Astrocyte (in vitro differentiated cells and primary cell): ENCODE measurements at regions not wholly inside any gene's neighbourhood (a gene's known extent, or its start where the extent isn't known, plus 50 kb on each side); places are given as distances from the start of the nearest gene placed in this dataset.

ENCODE experiments used
- DNase-seq: peaks from one replicate; pipeline ENCODE4 v3.0.0-alpha.2; 2010; ENCODE audit warnings: low read depth
- FAIRE-seq: peaks from 2 replicates; lab custom pipeline; 2011; peaks lifted over from hg19 to GRCh38; lab: Jason Lieb, UNC
- H2AFZ ChIP-seq: 2 replicates; pipeline ENCODE4 v1.6.0; 2012; ENCODE audit warnings: low read depth, low read length, inconsistent platforms
- H3K27ac ChIP-seq: 2 replicates; pipeline ENCODE4 v1.5.1; 2011; ENCODE audit warnings: low read depth, low read length, inconsistent platforms
- H3K27me3 ChIP-seq: 2 replicates; pipeline ENCODE4 v1.6.0; 2011; ENCODE audit warnings: low read length, inconsistent platforms; ENCODE audit not compliant: insufficient read depth
- H3K36me3 ChIP-seq: 2 replicates; pipeline ENCODE4 v1.5.1; 2011; ENCODE audit warnings: low read length, inconsistent platforms; ENCODE audit not compliant: insufficient read depth
- H3K4me1 ChIP-seq: 2 replicates; pipeline ENCODE4 v1.5.1; 2011; ENCODE audit warnings: low read length, inconsistent platforms; ENCODE audit not compliant: insufficient read depth
- H3K4me2 ChIP-seq: 2 replicates; pipeline ENCODE4 v1.6.0; 2012; ENCODE audit warnings: low read length, inconsistent platforms
- H3K4me3 ChIP-seq: 2 replicates; pipeline ENCODE4 v1.5.1; 2011; ENCODE audit warnings: low read depth, mild to moderate bottlenecking, low read length, inconsistent platforms; ENCODE audit not compliant: insufficient read depth
- H3K79me2 ChIP-seq: 2 replicates; pipeline ENCODE4 v1.6.0; 2012; ENCODE audit warnings: mild to moderate bottlenecking, low read length, inconsistent platforms; ENCODE audit not compliant: insufficient read depth
- H3K9ac ChIP-seq: 2 replicates; pipeline ENCODE4 v1.6.0; 2012; ENCODE audit warnings: mild to moderate bottlenecking, low read length, inconsistent platforms
- H3K9me3 ChIP-seq: 2 replicates; pipeline ENCODE4 v1.5.1; 2012; ENCODE audit warnings: low read depth, mild to moderate bottlenecking, low read length, inconsistent platforms; ENCODE audit not compliant: insufficient read depth
- H4K20me1 ChIP-seq: 2 replicates; pipeline ENCODE4 v1.6.0; 2012; ENCODE audit warnings: low read length, inconsistent platforms; ENCODE audit not compliant: insufficient read depth
- H3K27ac Mint-ChIP-seq: one replicate; pipeline ENCODE4 v1.8.0; 2021; ENCODE audit warnings: mild to moderate bottlenecking, mixed read lengths; ENCODE audit not compliant: unreplicated experiment
- H3K27me3 Mint-ChIP-seq: one replicate; pipeline ENCODE4 v1.8.0; 2021; ENCODE audit warnings: low read depth, mixed read lengths; ENCODE audit not compliant: unreplicated experiment
- H3K36me3 Mint-ChIP-seq: one replicate; pipeline ENCODE4 v1.8.0; 2021; ENCODE audit warnings: low read depth, mixed read lengths; ENCODE audit not compliant: unreplicated experiment
- H3K4me1 Mint-ChIP-seq: one replicate; pipeline ENCODE4 v1.8.0; 2021; ENCODE audit warnings: low read depth, mixed read lengths; ENCODE audit not compliant: unreplicated experiment
- H3K4me3 Mint-ChIP-seq: one replicate; pipeline ENCODE4 v1.8.0; 2021; ENCODE audit warnings: mild to moderate bottlenecking, moderate library complexity, mixed read lengths; ENCODE audit not compliant: unreplicated experiment
- H3K9me3 Mint-ChIP-seq: one replicate; pipeline ENCODE4 v1.8.0; 2021; ENCODE audit warnings: mild to moderate bottlenecking, mixed read lengths; ENCODE audit not compliant: unreplicated experiment
- EZH2 ChIP-seq: IDR thresholded peaks from 2 replicates; pipeline ENCODE4 v1.6.1; 2012; ENCODE audit warnings: mild to moderate bottlenecking, low read length, inconsistent platforms; ENCODE audit not compliant: insufficient read depth
- TF ChIP-seq, protein P1 (sequence below): IDR thresholded peaks from 2 replicates; pipeline ENCODE4 v1.5.1; 2011; ENCODE audit warnings: low read depth, mild to moderate bottlenecking, inconsistent platforms, low read length, moderate library complexity; ENCODE audit not compliant: insufficient read depth

DNA sequence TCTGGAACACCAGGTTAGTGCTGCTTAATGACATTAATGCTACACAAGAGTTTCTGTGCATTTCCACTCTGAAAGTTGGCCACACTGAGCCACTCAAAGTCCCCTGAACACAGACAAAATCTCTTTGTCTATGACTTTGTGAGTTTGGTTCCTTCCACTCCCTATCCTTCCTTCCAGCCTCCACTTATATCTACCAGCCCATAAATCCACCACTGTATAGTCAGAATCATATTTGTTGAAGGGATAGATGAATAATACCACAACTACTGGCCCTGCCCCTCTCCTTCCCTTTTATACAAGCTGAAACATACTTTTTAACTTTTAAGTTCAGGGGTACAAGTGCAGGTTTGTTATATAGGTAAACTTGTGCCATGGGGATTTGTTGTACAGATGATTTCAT is 127.5 kb downstream of the ABHD5 start:
- Mint-ChIP-seq H3K27ac (no peak overlapping the region), H3K36me3 (no peaks in the 10 kb centered on the region), H3K4me3 (no peak overlapping the region), H3K4me1 (no peaks in the 10 kb centered on the region), H3K9me3 (peaks cover 3% of the 10 kb centered on the region), H3K27me3 (peaks cover 24% of the 10 kb centered on the region)
- Histone ChIP-seq H3K4me3 (no peak overlapping the region), H3K27ac (no peak overlapping the region), H2AFZ (no peak overlapping the region), H4K20me1 (no peaks in the 10 kb centered on the region), H3K4me2 (no peak overlapping the region), H3K27me3 (no peaks in the 10 kb centered on the region), H3K9ac (no peak overlapping the region), H3K36me3 (no peaks in the 10 kb centered on the region), H3K79me2 (no peaks in the 10 kb centered on the region), H3K4me1 (no peaks in the 10 kb centered on the region), H3K9me3 (no peaks in the 10 kb centered on the region)
- FAIRE-seq (no peak), DNase-seq (no peak)
- no peak for TF ChIP-seq EZH2
- TF ChIP-seq, protein P1, sequence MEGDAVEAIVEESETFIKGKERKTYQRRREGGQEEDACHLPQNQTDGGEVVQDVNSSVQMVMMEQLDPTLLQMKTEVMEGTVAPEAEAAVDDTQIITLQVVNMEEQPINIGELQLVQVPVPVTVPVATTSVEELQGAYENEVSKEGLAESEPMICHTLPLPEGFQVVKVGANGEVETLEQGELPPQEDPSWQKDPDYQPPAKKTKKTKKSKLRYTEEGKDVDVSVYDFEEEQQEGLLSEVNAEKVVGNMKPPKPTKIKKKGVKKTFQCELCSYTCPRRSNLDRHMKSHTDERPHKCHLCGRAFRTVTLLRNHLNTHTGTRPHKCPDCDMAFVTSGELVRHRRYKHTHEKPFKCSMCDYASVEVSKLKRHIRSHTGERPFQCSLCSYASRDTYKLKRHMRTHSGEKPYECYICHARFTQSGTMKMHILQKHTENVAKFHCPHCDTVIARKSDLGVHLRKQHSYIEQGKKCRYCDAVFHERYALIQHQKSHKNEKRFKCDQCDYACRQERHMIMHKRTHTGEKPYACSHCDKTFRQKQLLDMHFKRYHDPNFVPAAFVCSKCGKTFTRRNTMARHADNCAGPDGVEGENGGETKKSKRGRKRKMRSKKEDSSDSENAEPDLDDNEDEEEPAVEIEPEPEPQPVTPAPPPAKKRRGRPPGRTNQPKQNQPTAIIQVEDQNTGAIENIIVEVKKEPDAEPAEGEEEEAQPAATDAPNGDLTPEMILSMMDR = no peak

DNA sequence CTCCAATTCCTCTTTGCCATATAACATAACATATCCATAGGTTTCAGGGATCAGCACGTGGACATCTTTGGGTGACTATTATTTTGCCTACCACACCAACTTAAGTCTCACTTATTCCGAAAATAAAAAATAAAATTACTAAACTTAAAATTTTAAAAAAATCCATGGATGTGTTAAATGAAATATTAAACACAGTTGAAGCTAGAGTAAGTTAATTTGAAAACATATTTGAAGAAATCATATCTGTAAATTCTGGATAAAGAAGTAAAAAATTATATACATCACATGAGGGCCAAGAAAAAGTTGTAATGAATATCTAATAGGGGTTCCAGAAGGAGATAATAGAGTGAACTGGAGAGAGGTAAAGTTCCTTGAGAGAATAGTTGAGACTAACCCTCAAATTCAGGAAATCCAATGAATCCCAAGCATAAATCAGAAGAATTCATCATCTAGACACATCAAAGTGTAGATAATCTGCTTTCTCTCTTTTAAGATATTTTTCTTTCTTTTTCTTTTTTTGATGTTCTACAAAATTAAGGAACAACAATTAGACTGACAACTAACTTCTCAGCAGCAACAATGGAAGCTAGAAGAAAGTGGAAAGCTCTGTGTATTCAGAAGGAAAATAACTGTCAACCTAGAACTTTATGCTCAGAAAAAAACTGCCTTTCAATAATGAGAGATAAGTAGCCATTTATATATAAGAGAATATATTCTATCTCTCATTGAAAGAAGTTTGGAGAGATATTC is 147.4 kb downstream of the ABHD5 start:
- H3K4me1 ChIP-seq = no peaks in the 10 kb centered on the region
- H4K20me1 ChIP-seq = no peaks in the 10 kb centered on the region
- TF ChIP-seq EZH2 = no peak
- TF ChIP-seq, protein P1 = no peak
- H3K27ac ChIP-seq = no peak overlapping the region
- no peaks in the 10 kb centered on the region for H3K36me3 ChIP-seq
- no peaks in the 10 kb centered on the region for H3K79me2 ChIP-seq
- H3K4me3 ChIP-seq = no peak overlapping the region
- DNase-seq (no peak), FAIRE-seq (no peak)
- Mint-ChIP-seq H3K4me3 (no peak overlapping the region), H3K36me3 (no peaks in the 10 kb centered on the region), H3K4me1 (no peaks in the 10 kb centered on the region), H3K9me3 (peaks cover 25% of the 10 kb centered on the region), H3K27ac (no peak overlapping the region), H3K27me3 (peaks cover 17% of the 10 kb centered on the region)
- no peaks in the 10 kb centered on the region for H3K27me3 ChIP-seq
- H2AFZ ChIP-seq = no peak overlapping the region
- H3K4me2 ChIP-seq = no peak overlapping the region
- H3K9ac ChIP-seq = no peak overlapping the region
- peaks cover 6% of the 10 kb centered on the region for H3K9me3 ChIP-seq

DNA sequence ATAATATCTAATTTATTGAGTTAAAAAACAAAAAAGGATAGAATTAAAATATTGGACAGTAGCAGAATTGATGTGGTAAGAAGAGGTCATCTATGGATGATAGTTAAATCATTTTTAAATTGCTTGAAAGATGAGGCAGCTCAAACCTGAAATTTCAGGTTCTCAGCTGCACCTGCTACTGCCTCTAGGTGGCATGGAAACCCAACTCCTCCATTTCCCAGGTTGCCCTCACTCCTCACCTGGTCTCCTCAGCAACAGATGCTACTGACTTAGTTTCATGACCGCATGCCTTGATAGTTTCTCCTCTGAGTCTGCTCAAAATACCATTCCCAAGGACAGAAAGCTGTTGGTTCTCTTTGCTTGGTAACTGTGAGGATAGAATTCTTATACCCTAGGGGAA is 148.1 kb downstream of the ABHD5 start:
- TF ChIP-seq, protein P1 = no peak
- TF ChIP-seq EZH2 = no peak
- Histone ChIP-seq H3K4me1 (no peaks in the 10 kb centered on the region), H3K4me3 (no peak overlapping the region), H3K27ac (no peak overlapping the region), H3K36me3 (no peaks in the 10 kb centered on the region), H3K9me3 (peaks cover 6% of the 10 kb centered on the region), H3K79me2 (no peaks in the 10 kb centered on the region), H3K9ac (no peak overlapping the region), H2AFZ (no peak overlapping the region), H3K4me2 (no peak overlapping the region), H3K27me3 (no peaks in the 10 kb centered on the region), H4K20me1 (no peaks in the 10 kb centered on the region)
- H3K36me3 Mint-ChIP-seq = no peaks in the 10 kb centered on the region
- H3K4me1 Mint-ChIP-seq = no peaks in the 10 kb centered on the region
- H3K27ac Mint-ChIP-seq = no peak overlapping the region
- H3K27me3 Mint-ChIP-seq = peaks cover 17% of the 10 kb centered on the region
- DNase-seq (no peak), FAIRE-seq (no peak)
- peaks cover 25% of the 10 kb centered on the region for H3K9me3 Mint-ChIP-seq
- no peak overlapping the region for H3K4me3 Mint-ChIP-seq
